ENCODE measurements at regions not wholly inside any gene's neighbourhood (a gene's known extent, or its start where the extent isn't known, plus 50 kb on each side); places are given as distances from the start of the nearest gene placed in this dataset.

DNA sequence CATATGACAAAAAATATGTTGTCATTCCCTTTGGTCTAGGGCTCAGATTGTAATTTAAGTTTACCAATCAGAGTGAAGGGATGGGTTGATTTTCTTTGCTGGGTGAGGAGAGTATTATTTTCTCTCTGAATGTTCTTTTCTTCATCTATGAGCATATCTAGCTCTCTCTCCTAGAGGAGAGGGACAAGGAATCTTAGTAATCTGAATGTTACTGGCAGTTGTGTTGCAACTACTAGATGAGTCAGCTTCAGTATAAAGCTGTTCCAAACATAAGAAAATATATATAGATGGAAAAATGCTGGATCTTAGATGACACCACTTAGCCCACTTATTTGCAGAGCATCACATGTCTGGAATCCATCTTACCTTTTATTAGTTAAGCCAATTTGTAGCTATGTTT lies 259.3 kb downstream of the TUSC1 start:
- TF ChIP-seq EZH2 (IDR thresholded peaks at IDR 0.05; ENCODE audit: low read length, missing control alignments): no peak
- TF ChIP-seq CTCF (conservative IDR thresholded peaks at IDR 0.05 in 1 of 2, IDR thresholded peaks at IDR 0.05 in 1 of 2; ENCODE audit: low read depth in 1 of 2, low read length in 2 of 2): no peak
